Gastroesophageal sphincter (tissue), 4 donors: ENCODE measurements at regions not wholly inside any gene's neighbourhood (a gene's known extent, or its start where the extent isn't known, plus 50 kb on each side); places are given as distances from the start of the nearest gene placed in this dataset.
"Not testable (repeated sequence)": the region's sequence is repeated elsewhere in the genome, so short reads cannot be mapped to it uniquely, and the experiment has no call there.

ENCODE experiments used
- ATAC-seq: fragments of 150-250 bp; one replicate; pipeline ENCODE4 v1.9.1; 2016; ENCODE audit warnings: mild to moderate bottlenecking, moderate library complexity
- H3K27ac ChIP-seq, 4 donors: fragments of 200-600 bp; sonication (generic) in 3 of 4; 1 replicate in 3 of 4; 2 replicates in 1 of 4; pipeline ENCODE4 v1.5.1; 2016 to 2019
- H3K27me3 ChIP-seq: fragments of 200-600 bp; sonication (generic); one replicate; pipeline ENCODE4 v1.5.1; 2019
- H3K36me3 ChIP-seq, 2 donors: fragments of 200-600 bp; sonication (generic); one replicate each; pipeline ENCODE4 v1.5.1; 2019; ENCODE audit warnings: control low read depth in 1 of 2
- H3K4me1 ChIP-seq, 3 donors: fragments of 200-600 bp; sonication (generic); 1 replicate in 2 of 3; 2 replicates in 1 of 3; pipeline ENCODE4 v1.5.1; 2016 to 2019; ENCODE audit warnings: control low read depth in 2 of 3
- H3K4me3 ChIP-seq, 2 donors: fragments of 200-600 bp; sonication (generic); one replicate each; pipeline ENCODE4 v1.5.1; 2019; ENCODE audit warnings: mild to moderate bottlenecking in 1 of 2, moderate library complexity in 1 of 2
- H3K9me3 ChIP-seq, 3 donors: fragments of 200-600 bp; sonication (generic); one replicate each; pipeline ENCODE4 v1.5.1; 2017 to 2019; ENCODE audit warnings: control low read depth in 2 of 3
- EP300 ChIP-seq: sonication (generic); formaldehyde crosslinking; IDR thresholded peaks from one replicate; pipeline ENCODE4 v1.6.1; 2017; ENCODE audit warnings: antibody characterized with exemption, mild to moderate bottlenecking
- POLR2A ChIP-seq, 2 donors: fragments of 450-650 bp; IDR thresholded peaks; one replicate each; pipeline ENCODE4 v1.6.1; 2017; ENCODE audit warnings: antibody characterized with exemption in 2 of 2, mild to moderate bottlenecking in 2 of 2, moderate library complexity in 1 of 2
- POLR2AphosphoS5 ChIP-seq: sonication (generic); formaldehyde crosslinking; IDR thresholded peaks from one replicate; pipeline ENCODE4 v1.6.1; 2017; ENCODE audit warnings: antibody characterized with exemption
- WGBS, 2 donors: methylation state at CpG; one replicate each; pipeline ENCODE4 v1.1.5; 2018; ENCODE audit warnings: low coverage in 1 of 2; 5-methylcytosine and 5-hydroxymethylcytosine counted together
- TF ChIP-seq, protein P1 (sequence below), 4 experiments: fragments of 200-600 bp in 2 of 4; fragments of 450-650 bp in 2 of 4; sonication (generic) in 1 of 4; IDR thresholded peaks; one replicate each; pipeline ENCODE4 v1.5.1; 2017 to 2019; ENCODE audit warnings: antibody characterized with exemption in 4 of 4, mild to moderate bottlenecking in 2 of 4, moderate library complexity in 2 of 4

DNA sequence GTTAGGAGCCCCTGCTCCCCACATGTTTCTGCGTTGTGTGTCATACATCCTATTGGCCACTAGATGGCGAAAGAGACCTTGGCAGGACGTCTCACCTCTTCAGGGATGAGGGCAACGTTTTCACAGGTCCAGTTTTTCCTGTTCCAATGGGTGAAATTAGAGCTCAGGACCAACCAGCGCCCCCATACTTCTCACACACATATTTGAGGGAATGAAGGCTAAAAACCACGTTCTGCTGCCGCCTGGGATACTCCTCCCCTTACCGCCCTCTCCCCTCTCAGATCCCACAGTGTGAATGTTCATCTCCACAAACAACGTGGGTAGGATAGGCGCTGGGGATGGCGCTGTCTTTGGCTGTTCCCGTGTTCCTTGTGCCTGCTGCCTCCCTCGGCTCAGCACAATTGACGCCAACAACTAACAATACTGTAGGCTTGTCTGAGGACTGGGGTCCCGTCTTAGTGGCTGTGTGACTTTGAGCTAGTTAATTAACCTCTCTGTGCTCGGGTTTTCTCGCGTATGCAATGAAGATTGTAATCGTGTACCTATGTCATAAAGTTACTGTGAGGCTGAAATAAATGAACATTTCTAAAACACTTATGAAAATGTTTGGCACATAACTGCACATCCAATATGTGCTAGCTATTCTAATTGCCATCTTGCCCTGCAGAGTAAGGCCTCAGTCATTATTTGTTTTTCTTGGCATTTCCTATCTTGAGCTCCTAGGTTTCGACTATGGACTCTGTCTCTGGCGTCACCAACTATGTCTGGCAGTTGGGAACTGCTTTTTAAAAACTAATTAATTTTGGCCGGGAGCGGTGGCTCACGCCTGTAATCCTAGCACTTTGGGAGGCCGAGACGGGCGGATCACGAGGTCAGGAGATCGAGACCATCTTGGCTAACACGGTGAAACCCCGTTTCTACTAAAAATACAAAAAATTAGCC lies 181.3 kb upstream of the STK26 start:
- no peaks in the 10 kb centered on the region for H3K27me3 ChIP-seq
- 0 to 17% methylated on average over 4 to 5 of the region's 31 CpGs for WGBS, 2 donors
- H3K27ac ChIP-seq, result no peak overlapping the region
- TF ChIP-seq POLR2AphosphoS5, result no peak
- TF ChIP-seq, protein P1, sequence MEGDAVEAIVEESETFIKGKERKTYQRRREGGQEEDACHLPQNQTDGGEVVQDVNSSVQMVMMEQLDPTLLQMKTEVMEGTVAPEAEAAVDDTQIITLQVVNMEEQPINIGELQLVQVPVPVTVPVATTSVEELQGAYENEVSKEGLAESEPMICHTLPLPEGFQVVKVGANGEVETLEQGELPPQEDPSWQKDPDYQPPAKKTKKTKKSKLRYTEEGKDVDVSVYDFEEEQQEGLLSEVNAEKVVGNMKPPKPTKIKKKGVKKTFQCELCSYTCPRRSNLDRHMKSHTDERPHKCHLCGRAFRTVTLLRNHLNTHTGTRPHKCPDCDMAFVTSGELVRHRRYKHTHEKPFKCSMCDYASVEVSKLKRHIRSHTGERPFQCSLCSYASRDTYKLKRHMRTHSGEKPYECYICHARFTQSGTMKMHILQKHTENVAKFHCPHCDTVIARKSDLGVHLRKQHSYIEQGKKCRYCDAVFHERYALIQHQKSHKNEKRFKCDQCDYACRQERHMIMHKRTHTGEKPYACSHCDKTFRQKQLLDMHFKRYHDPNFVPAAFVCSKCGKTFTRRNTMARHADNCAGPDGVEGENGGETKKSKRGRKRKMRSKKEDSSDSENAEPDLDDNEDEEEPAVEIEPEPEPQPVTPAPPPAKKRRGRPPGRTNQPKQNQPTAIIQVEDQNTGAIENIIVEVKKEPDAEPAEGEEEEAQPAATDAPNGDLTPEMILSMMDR (IDR thresholded peaks at IDR 0.05), result peak in 3 of 4 experiments; percentile 45 to 93 (median 57)
- H3K36me3 ChIP-seq, result no peaks in the 10 kb centered on the region
- no peaks in the 10 kb centered on the region for H3K4me1 ChIP-seq
- H3K4me3 ChIP-seq, result no peak overlapping the region
- ATAC-seq, result no peak
- H3K9me3 ChIP-seq, result no peaks in the 10 kb centered on the region

DNA sequence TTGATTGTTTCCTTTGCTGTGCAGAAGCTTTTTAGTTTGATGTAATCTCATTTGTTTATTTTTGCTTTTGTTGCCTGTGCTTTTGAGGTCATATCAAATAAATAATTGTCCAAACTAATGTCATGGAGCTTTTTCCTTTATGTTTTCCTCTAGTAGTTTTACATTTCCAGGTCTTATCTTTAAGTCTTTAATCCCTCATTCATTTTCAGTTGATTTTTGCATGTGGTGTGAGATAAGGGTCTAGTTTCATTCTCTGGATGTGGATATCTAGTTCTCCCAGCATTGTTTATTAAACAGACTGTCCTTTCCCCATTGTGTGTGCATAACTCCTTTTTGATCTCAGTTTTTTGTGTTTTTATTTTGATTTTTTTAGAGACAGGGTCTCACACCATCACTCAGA lies 179.1 kb upstream of the STK26 start:
- Histone ChIP-seq H3K4me1 (no peaks in the 10 kb centered on the region), H3K27ac (no peak overlapping the region), H3K27me3 (no peaks in the 10 kb centered on the region), H3K36me3 (no peaks in the 10 kb centered on the region), H3K4me3 (no peak overlapping the region), H3K9me3 (no peaks in the 10 kb centered on the region)
- no peak for ATAC-seq
- TF ChIP-seq, protein P1 (IDR thresholded peaks at IDR 0.05), result no peak
- no peak for TF ChIP-seq EP300
- no peak for TF ChIP-seq POLR2AphosphoS5
- no peak for TF ChIP-seq POLR2A (IDR thresholded peaks at IDR 0.05)

DNA sequence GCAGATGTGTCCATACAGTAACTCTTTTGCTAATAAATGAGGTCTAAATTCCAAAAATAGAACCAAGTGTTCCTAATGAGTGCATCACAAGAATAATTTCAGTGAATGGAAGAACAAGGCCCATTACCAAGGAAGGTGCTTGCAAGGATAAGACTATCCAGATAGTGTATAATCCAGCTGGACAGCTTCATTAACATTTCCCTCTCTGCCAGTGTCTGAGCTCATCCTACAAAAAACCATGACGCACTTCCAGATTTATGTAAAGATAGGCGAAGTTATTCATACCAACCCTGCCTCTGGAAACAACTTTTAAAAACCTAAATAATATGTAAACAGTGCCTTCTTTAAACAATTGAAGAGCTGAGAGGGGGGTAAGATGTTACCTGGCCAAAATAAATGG lies 177.9 kb upstream of the STK26 start:
- no peak overlapping the region for H3K4me3 ChIP-seq
- H3K9me3 ChIP-seq, result no peaks in the 10 kb centered on the region
- no peaks in the 10 kb centered on the region for H3K4me1 ChIP-seq
- TF ChIP-seq POLR2AphosphoS5 (no peak), POLR2A (IDR thresholded peaks at IDR 0.05) (no peak), EP300 (no peak)
- TF ChIP-seq, protein P1 (IDR thresholded peaks at IDR 0.05), result no peak
- no peaks in the 10 kb centered on the region for H3K27me3 ChIP-seq
- ATAC-seq, result no peak
- no peak overlapping the region for H3K27ac ChIP-seq
- no peaks in the 10 kb centered on the region for H3K36me3 ChIP-seq
- WGBS, 2 donors, result 29 to 64% methylated on average over 2 of the region's 2 CpGs

DNA sequence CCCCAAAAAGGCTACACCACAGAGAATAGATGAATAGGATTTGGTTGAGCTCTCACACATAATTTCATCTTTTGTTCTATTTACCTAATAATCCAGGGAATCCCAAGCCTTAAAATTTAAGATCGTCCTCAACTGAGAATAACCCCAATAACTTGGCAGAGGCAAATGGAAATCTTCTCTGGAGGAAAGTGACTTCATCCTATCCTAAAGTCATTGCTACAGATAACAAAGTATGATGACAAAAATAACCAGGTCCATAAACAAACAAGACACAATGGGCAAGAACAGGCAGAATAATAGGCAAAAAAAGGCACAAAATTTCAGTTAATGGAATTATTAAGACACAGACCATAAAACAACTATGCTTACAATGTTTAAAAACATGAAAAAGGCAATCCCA lies 177.3 kb upstream of the STK26 start:
- 50% methylated on average over 1 of the region's 1 CpG; no CpG with 5 or more reads in 1 of the 2 donors for WGBS, 2 donors
- H3K4me3 ChIP-seq, result no peak overlapping the region
- no peaks in the 10 kb centered on the region for H3K27me3 ChIP-seq
- no peak for TF ChIP-seq POLR2A (IDR thresholded peaks at IDR 0.05)
- TF ChIP-seq, protein P1 (IDR thresholded peaks at IDR 0.05), result no peak
- no peaks in the 10 kb centered on the region for H3K9me3 ChIP-seq
- no peak for ATAC-seq
- no peak overlapping the region for H3K27ac ChIP-seq
- no peaks in the 10 kb centered on the region for H3K36me3 ChIP-seq
- H3K4me1 ChIP-seq, result no peaks in the 10 kb centered on the region

- ATAC-seq, H3K4me1 ChIP-seq, H3K36me3 ChIP-seq, H3K4me3 ChIP-seq, H3K9me3 ChIP-seq, H3K27me3 ChIP-seq, H3K27ac ChIP-seq: not testable (repeated sequence)
- WGBS, 2 donors, result 88 to 91% methylated on average over 2 to 6 of the region's 10 CpGs
These were observed 172.1 kb upstream of the STK26 start for GRCh38 chrX:131850964-131851363.
